ENCODE measurements at regions not wholly inside any gene's neighbourhood (a gene's known extent, or its start where the extent isn't known, plus 50 kb on each side); places are given as distances from the start of the nearest gene placed in this dataset.

DNA sequence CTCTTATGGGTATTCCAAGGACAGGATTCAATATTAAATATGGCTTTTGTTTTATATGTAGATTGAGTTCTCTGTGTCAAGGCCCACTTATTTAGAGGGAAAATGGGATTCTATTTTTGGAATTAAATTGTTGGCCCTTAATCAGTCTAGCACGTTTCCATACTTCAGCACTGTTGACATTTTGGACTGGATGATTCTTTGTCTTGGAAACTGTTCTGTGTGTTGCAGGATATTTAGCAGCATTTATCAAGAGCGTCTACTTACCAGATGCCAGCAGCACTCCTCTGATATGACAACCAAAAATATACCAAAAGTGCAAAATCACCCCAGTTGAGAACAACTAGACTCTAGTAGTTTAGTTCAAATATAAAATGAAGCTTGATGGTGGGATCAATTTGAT lies 1027.0 kb upstream of the COX7C start:
- TF ChIP-seq, protein P1, sequence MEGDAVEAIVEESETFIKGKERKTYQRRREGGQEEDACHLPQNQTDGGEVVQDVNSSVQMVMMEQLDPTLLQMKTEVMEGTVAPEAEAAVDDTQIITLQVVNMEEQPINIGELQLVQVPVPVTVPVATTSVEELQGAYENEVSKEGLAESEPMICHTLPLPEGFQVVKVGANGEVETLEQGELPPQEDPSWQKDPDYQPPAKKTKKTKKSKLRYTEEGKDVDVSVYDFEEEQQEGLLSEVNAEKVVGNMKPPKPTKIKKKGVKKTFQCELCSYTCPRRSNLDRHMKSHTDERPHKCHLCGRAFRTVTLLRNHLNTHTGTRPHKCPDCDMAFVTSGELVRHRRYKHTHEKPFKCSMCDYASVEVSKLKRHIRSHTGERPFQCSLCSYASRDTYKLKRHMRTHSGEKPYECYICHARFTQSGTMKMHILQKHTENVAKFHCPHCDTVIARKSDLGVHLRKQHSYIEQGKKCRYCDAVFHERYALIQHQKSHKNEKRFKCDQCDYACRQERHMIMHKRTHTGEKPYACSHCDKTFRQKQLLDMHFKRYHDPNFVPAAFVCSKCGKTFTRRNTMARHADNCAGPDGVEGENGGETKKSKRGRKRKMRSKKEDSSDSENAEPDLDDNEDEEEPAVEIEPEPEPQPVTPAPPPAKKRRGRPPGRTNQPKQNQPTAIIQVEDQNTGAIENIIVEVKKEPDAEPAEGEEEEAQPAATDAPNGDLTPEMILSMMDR (IDR thresholded peaks at IDR 0.05; ENCODE audit: poor library complexity) = no peak
- no peak for TF ChIP-seq EZH2 (IDR thresholded peaks at IDR 0.05; ENCODE audit: borderline replicate concordance)
